ENCODE measurements at regions not wholly inside any gene's neighbourhood (a gene's known extent, or its start where the extent isn't known, plus 50 kb on each side); places are given as distances from the start of the nearest gene placed in this dataset.
"Not testable (repeated sequence)": the region's sequence is repeated elsewhere in the genome, so short reads cannot be mapped to it uniquely, and the experiment has no call there.

GRCh38 chr11:35046681-35047080 is 92.3 kb upstream of the CD44 start:
- no peak for DNase-seq (ENCODE audit: low read depth, low spot score)

GRCh38 chr11:35047179-35047578 is 91.8 kb upstream of the CD44 start:
- in situ Hi-C loops (cut with HindIII; ENCODE audit: low pct_unique_long_range_greater_than_20kb, low sequenced_read_pairs) = no loop called here
- DNase-seq (ENCODE audit: low read depth, low spot score) = no peak

More at GRCh38 chr11:35046681-35047080, 92.3 kb upstream of the CD44 start:
- in situ Hi-C loops (cut with HindIII; ENCODE audit: low pct_unique_long_range_greater_than_20kb, low sequenced_read_pairs) = no loop called here

GRCh38 chr11:35047769-35048168 is 91.2 kb upstream of the CD44 start:
- no peak for DNase-seq (ENCODE audit: low read depth, low spot score)
- in situ Hi-C loops (cut with HindIII; ENCODE audit: low pct_unique_long_range_greater_than_20kb, low sequenced_read_pairs) = no loop called here

- DNase-seq (ENCODE audit: low read depth, low spot score); in situ Hi-C loops (cut with HindIII; ENCODE audit: low pct_unique_long_range_greater_than_20kb, low sequenced_read_pairs): not testable (repeated sequence)
These were observed 90.6 kb upstream of the CD44 start for GRCh38 chr11:35048346-35048745.

- in situ Hi-C loops (cut with HindIII; ENCODE audit: low pct_unique_long_range_greater_than_20kb, low sequenced_read_pairs) = no loop called here
- no peak for DNase-seq (ENCODE audit: low read depth, low spot score)
These were observed 89.0 kb upstream of the CD44 start for GRCh38 chr11:35049859-35050531.

GRCh38 chr11:35050541-35050995 is 88.4 kb upstream of the CD44 start:
- in situ Hi-C loops (cut with HindIII; ENCODE audit: low pct_unique_long_range_greater_than_20kb, low sequenced_read_pairs) = no loop called here
- no peak for DNase-seq (ENCODE audit: low read depth, low spot score)

GRCh38 chr11:35056391-35057093 is 82.4 kb upstream of the CD44 start:
- in situ Hi-C loops (cut with HindIII; ENCODE audit: low pct_unique_long_range_greater_than_20kb, low sequenced_read_pairs) = no loop called here
- no peak for DNase-seq (ENCODE audit: low read depth, low spot score)

- no peak for DNase-seq (ENCODE audit: low read depth, low spot score)
- in situ Hi-C loops (cut with HindIII; ENCODE audit: low pct_unique_long_range_greater_than_20kb, low sequenced_read_pairs) = no loop called here
These were observed 80.9 kb upstream of the CD44 start for GRCh38 chr11:35057926-35058668.

- in situ Hi-C loops (cut with HindIII; ENCODE audit: low pct_unique_long_range_greater_than_20kb, low sequenced_read_pairs) = no loop called here
These were observed 80.1 kb upstream of the CD44 start for GRCh38 chr11:35058669-35059434.

GRCh38 chr11:35061516-35062440 is 77.2 kb upstream of the CD44 start:
- peak; percentile 94 for DNase-seq (ENCODE audit: low read depth, low spot score)
- in situ Hi-C loops (cut with HindIII; ENCODE audit: low pct_unique_long_range_greater_than_20kb, low sequenced_read_pairs) = no loop called here

More at GRCh38 chr11:35058669-35059434, 80.1 kb upstream of the CD44 start:
- DNase-seq (ENCODE audit: low read depth, low spot score) = no peak

- no peak for DNase-seq (ENCODE audit: low read depth, low spot score)
- in situ Hi-C loops (cut with HindIII; ENCODE audit: low pct_unique_long_range_greater_than_20kb, low sequenced_read_pairs) = no loop called here
These were observed 75.5 kb upstream of the CD44 start for GRCh38 chr11:35063488-35063931.

- in situ Hi-C loops (cut with HindIII; ENCODE audit: low pct_unique_long_range_greater_than_20kb, low sequenced_read_pairs) = no loop called here
- DNase-seq (ENCODE audit: low read depth, low spot score) = no peak
These were observed 74.7 kb upstream of the CD44 start for GRCh38 chr11:35064114-35064800.

GRCh38 chr11:35065566-35065965 is 73.4 kb upstream of the CD44 start:
- in situ Hi-C loops (cut with HindIII; ENCODE audit: low pct_unique_long_range_greater_than_20kb, low sequenced_read_pairs) = no loop called here
- no peak for DNase-seq (ENCODE audit: low read depth, low spot score)

GRCh38 chr11:35066030-35066429 is 72.9 kb upstream of the CD44 start:
- DNase-seq (ENCODE audit: low read depth, low spot score) = no peak
- in situ Hi-C loops (cut with HindIII; ENCODE audit: low pct_unique_long_range_greater_than_20kb, low sequenced_read_pairs) = no loop called here

- in situ Hi-C loops (cut with HindIII; ENCODE audit: low pct_unique_long_range_greater_than_20kb, low sequenced_read_pairs) = no loop called here
- no peak for DNase-seq (ENCODE audit: low read depth, low spot score)
These were observed 72.1 kb upstream of the CD44 start for GRCh38 chr11:35066783-35067423.

GRCh38 chr11:35071722-35072121 is 67.2 kb upstream of the CD44 start:
- in situ Hi-C loops (cut with HindIII; ENCODE audit: low pct_unique_long_range_greater_than_20kb, low sequenced_read_pairs) = no loop called here
- DNase-seq (ENCODE audit: low read depth, low spot score) = no peak

Measured in SK-MEL-5 (cell line).